ENCODE measurements at regions not wholly inside any gene's neighbourhood (a gene's known extent, or its start where the extent isn't known, plus 50 kb on each side); places are given as distances from the start of the nearest gene placed in this dataset.

- peak; percentile 3 for DNase-seq
- intact Hi-C loops (cut with micrococcal nuclease), result no loop called here
- no peak for ATAC-seq
Measured at GRCh38 chr14:104286086-104286485, 147.7 kb downstream of the KIF26A start.

- DNase-seq (peak; percentile 10), ATAC-seq (no peak)
- intact Hi-C loops (cut with micrococcal nuclease), result no loop called here
Measured at GRCh38 chr14:104286496-104286895, 148.1 kb downstream of the KIF26A start.

- DNase-seq (peak; percentile 8), ATAC-seq (no peak)
- intact Hi-C loops (cut with micrococcal nuclease), result no loop called here
Measured at GRCh38 chr14:104287301-104288009, 149.1 kb downstream of the KIF26A start.

GRCh38 chr14:104288272-104288671 lies 149.9 kb downstream of the KIF26A start:
- ATAC-seq, result no peak
- intact Hi-C loops (cut with micrococcal nuclease), result no loop called here
- peak; percentile 8 for DNase-seq

GRCh38 chr14:104289507-104289906 lies 151.1 kb downstream of the KIF26A start:
- DNase-seq (peak; percentile 7), ATAC-seq (no peak)
- intact Hi-C loops (cut with micrococcal nuclease), result no loop called here

- DNase-seq, result peak; percentile 13
- intact Hi-C loops (cut with micrococcal nuclease), result no loop called here
- no peak for ATAC-seq
Measured at GRCh38 chr14:104290058-104290667, 151.8 kb downstream of the KIF26A start.

GRCh38 chr14:104290756-104291122 lies 152.4 kb downstream of the KIF26A start:
- no peak for ATAC-seq
- intact Hi-C loops (cut with micrococcal nuclease), result no loop called here
- peak; percentile 9 for DNase-seq

GRCh38 chr14:104291123-104292000 lies 153.0 kb downstream of the KIF26A start:
- ATAC-seq, result no peak
- DNase-seq, result peak; percentile 5
- intact Hi-C loops (cut with micrococcal nuclease), result no loop called here

- intact Hi-C loops (cut with micrococcal nuclease), result no loop called here
- DNase-seq, result peak; percentile 9
- ATAC-seq, result no peak
Measured at GRCh38 chr14:104292084-104292970, 153.9 kb downstream of the KIF26A start.

- intact Hi-C loops (cut with micrococcal nuclease), result no loop called here
- ATAC-seq, result no peak
- peak; percentile 19 for DNase-seq
Measured at GRCh38 chr14:104293231-104293841, 154.9 kb downstream of the KIF26A start.

- intact Hi-C loops (cut with micrococcal nuclease), result no loop called here
- DNase-seq, result peak; percentile 21
- ATAC-seq, result no peak
Measured at GRCh38 chr14:104293851-104294627, 155.7 kb downstream of the KIF26A start.

- ATAC-seq (no peak), DNase-seq (peak; percentile 7)
- intact Hi-C loops (cut with micrococcal nuclease), result no loop called here
Measured at GRCh38 chr14:104294628-104294982, 156.2 kb downstream of the KIF26A start.

GRCh38 chr14:104294983-104295680 lies 156.7 kb downstream of the KIF26A start:
- intact Hi-C loops (cut with micrococcal nuclease), result no loop called here
- DNase-seq (peak; percentile 19), ATAC-seq (no peak)

- ATAC-seq (no peak), DNase-seq (peak; percentile 10)
- intact Hi-C loops (cut with micrococcal nuclease), result no loop called here
Measured at GRCh38 chr14:104295681-104296387, 157.4 kb downstream of the KIF26A start.

GRCh38 chr14:104296388-104297312 lies 158.3 kb downstream of the KIF26A start:
- ATAC-seq (no peak), DNase-seq (peak; percentile 15)
- intact Hi-C loops (cut with micrococcal nuclease), result no loop called here

GRCh38 chr14:104297313-104297704 lies 158.9 kb downstream of the KIF26A start:
- intact Hi-C loops (cut with micrococcal nuclease), result no loop called here
- DNase-seq (peak; percentile 17), ATAC-seq (no peak)

All from left ventricle myocardium superior (tissue), 1 donor.